LoVo (cell line): ENCODE measurements at regions not wholly inside any gene's neighbourhood (a gene's known extent, or its start where the extent isn't known, plus 50 kb on each side); places are given as distances from the start of the nearest gene placed in this dataset.
"Not testable (repeated sequence)": the region's sequence is repeated elsewhere in the genome, so short reads cannot be mapped to it uniquely, and the experiment has no call there.

Source experiments
- DNase-seq: peaks from one replicate; pipeline ENCODE4 v3.0.0-alpha.2; 2016; ENCODE audit warnings: low spot score

- no peak for DNase-seq
Measured at GRCh38 chr14:105581551-105582341, 55.4 kb downstream of the TMEM121 start.

- no peak for DNase-seq
Measured at GRCh38 chr14:105582639-105583038, 56.3 kb downstream of the TMEM121 start.

GRCh38 chr14:105583914-105584313, 57.5 kb downstream of the TMEM121 start:
- not testable (repeated sequence) for DNase-seq

- not testable (repeated sequence) for DNase-seq
Measured at GRCh38 chr14:105585290-105585689, 58.9 kb downstream of the TMEM121 start.

- DNase-seq = not testable (repeated sequence)
Measured at GRCh38 chr14:105585722-105586121, 59.3 kb downstream of the TMEM121 start.

GRCh38 chr14:105586144-105586872, 59.9 kb downstream of the TMEM121 start:
- not testable (repeated sequence) for DNase-seq

GRCh38 chr14:105587034-105587433, 60.7 kb downstream of the TMEM121 start:
- not testable (repeated sequence) for DNase-seq

GRCh38 chr14:105587482-105588235, 61.3 kb downstream of the TMEM121 start:
- DNase-seq = not testable (repeated sequence)

GRCh38 chr14:105588236-105588860, 62.0 kb downstream of the TMEM121 start:
- no peak for DNase-seq

GRCh38 chr14:105589161-105589925, 63.0 kb downstream of the TMEM121 start:
- no peak for DNase-seq

GRCh38 chr14:105589926-105590185, 63.5 kb downstream of the TMEM121 start:
- DNase-seq = not testable (repeated sequence)

GRCh38 chr14:105591052-105591451, 64.7 kb downstream of the TMEM121 start:
- no peak for DNase-seq

GRCh38 chr14:105591792-105592341, 65.5 kb downstream of the TMEM121 start:
- not testable (repeated sequence) for DNase-seq

- not testable (repeated sequence) for DNase-seq
Measured at GRCh38 chr14:105592646-105593045, 66.3 kb downstream of the TMEM121 start.

- not testable (repeated sequence) for DNase-seq
Measured at GRCh38 chr14:105595346-105595745, 69.0 kb downstream of the TMEM121 start.

- DNase-seq = not testable (repeated sequence)
Measured at GRCh38 chr14:105596374-105596773, 70.0 kb downstream of the TMEM121 start.

- DNase-seq = not testable (repeated sequence)
Measured at GRCh38 chr14:105598040-105598763, 71.8 kb downstream of the TMEM121 start.

- DNase-seq = not testable (repeated sequence)
Measured at GRCh38 chr14:105598925-105599586, 72.7 kb downstream of the TMEM121 start.

GRCh38 chr14:105600195-105600938, 74.0 kb downstream of the TMEM121 start:
- not testable (repeated sequence) for DNase-seq
